Thyroid gland (tissue), 4 donors: ENCODE measurements at regions not wholly inside any gene's neighbourhood (a gene's known extent, or its start where the extent isn't known, plus 50 kb on each side); places are given as distances from the start of the nearest gene placed in this dataset.

Experiments used
- POLR2A ChIP-seq, 2 donors: fragments of 450-650 bp; IDR thresholded peaks; one replicate each; pipeline ENCODE4 v1.6.1; 2017; ENCODE audit warnings: antibody characterized with exemption in 2 of 2, mild to moderate bottlenecking in 2 of 2, moderate library complexity in 1 of 2
- TF ChIP-seq, protein P1 (sequence below), 6 experiments: fragments of 200-600 bp in 3 of 6; fragments of 450-650 bp in 3 of 6; sonication (generic) in 3 of 6; IDR thresholded peaks; one replicate each; pipeline ENCODE4 v1.5.1; 2016 to 2019; ENCODE audit warnings: antibody characterized with exemption in 6 of 6, mild to moderate bottlenecking in 2 of 6, inconsistent platforms in 1 of 6, moderate library complexity in 1 of 6

DNA sequence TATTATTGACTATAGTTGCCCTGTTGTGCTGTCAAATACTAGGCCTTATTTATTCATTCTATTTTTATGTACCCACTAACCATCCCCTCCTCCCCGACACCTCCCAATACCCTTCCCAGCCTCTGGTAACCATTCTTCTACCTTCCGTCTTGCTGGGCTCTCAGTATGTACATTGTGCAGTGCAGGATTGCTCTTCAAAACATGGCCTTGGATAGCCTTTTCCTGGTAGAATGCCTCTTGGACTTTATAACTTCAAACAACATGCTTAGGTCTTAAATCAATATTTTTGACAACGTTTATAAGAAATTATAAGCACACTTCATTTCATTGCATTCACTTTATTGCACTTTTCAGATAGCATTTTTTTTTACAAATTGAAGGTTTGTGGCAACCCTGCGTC is 172.6 kb upstream of the ACTBL2 start:
- TF ChIP-seq POLR2A (IDR thresholded peaks at IDR 0.05): no peak
- TF ChIP-seq, protein P1, sequence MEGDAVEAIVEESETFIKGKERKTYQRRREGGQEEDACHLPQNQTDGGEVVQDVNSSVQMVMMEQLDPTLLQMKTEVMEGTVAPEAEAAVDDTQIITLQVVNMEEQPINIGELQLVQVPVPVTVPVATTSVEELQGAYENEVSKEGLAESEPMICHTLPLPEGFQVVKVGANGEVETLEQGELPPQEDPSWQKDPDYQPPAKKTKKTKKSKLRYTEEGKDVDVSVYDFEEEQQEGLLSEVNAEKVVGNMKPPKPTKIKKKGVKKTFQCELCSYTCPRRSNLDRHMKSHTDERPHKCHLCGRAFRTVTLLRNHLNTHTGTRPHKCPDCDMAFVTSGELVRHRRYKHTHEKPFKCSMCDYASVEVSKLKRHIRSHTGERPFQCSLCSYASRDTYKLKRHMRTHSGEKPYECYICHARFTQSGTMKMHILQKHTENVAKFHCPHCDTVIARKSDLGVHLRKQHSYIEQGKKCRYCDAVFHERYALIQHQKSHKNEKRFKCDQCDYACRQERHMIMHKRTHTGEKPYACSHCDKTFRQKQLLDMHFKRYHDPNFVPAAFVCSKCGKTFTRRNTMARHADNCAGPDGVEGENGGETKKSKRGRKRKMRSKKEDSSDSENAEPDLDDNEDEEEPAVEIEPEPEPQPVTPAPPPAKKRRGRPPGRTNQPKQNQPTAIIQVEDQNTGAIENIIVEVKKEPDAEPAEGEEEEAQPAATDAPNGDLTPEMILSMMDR (IDR thresholded peaks at IDR 0.05): no peak
